Tibial artery (tissue), 4 donors: ENCODE measurements at regions not wholly inside any gene's neighbourhood (a gene's known extent, or its start where the extent isn't known, plus 50 kb on each side); places are given as distances from the start of the nearest gene placed in this dataset.
A peak's percentile ranks its signal among the peaks of the same experiment; 100 is the strongest.

Experiments
- DNase-seq, 2 donors: peaks; one replicate each; pipeline ENCODE4 v3.0.0-alpha.2; 2019
- H3K27ac ChIP-seq, 2 donors: fragments of 200-600 bp; sonication (generic) in 1 of 2; 1 replicate in 1 of 2; 2 replicates in 1 of 2; pipeline ENCODE4 v1.5.1; 2018 to 2019; ENCODE audit warnings: mild to moderate bottlenecking in 1 of 2
- H3K27me3 ChIP-seq, 2 donors: fragments of 200-600 bp; sonication (generic) in 1 of 2; one replicate each; pipeline versions ENCODE4 v1.5.1 to v1.6.0; 2016 to 2019
- H3K36me3 ChIP-seq, 3 donors: fragments of 200-600 bp; sonication (generic) in 2 of 3; one replicate each; pipeline ENCODE4 v1.5.1; 2016 to 2019; ENCODE audit warnings: mild to moderate bottlenecking in 2 of 3
- H3K4me1 ChIP-seq, 4 donors: fragments of 200-600 bp; sonication (generic) in 2 of 4; 1 replicate in 3 of 4; 2 replicates in 1 of 4; pipeline ENCODE4 v1.5.1; 2016 to 2019
- H3K4me3 ChIP-seq, 2 donors: fragments of 200-600 bp; sonication (generic) in 1 of 2; 1 replicate in 1 of 2; 2 replicates in 1 of 2; pipeline ENCODE4 v1.5.1; 2018 to 2019; ENCODE audit warnings: mild to moderate bottlenecking in 2 of 2
- H3K9me3 ChIP-seq, 3 donors: fragments of 200-600 bp; sonication (generic) in 1 of 3; one replicate each; pipeline ENCODE4 v1.5.1; 2016 to 2019
- intact Hi-C: fragments of 100-400 bp; cut with DNase I; formaldehyde crosslinking; loops from one replicate; pipeline ENCODE4 v1.15.0; 2023; ENCODE audit warnings: low total_unique reads
- TF ChIP-seq, protein P1 (sequence below), 2 experiments: fragments of 200-600 bp in 1 of 2; fragments of 450-650 bp in 1 of 2; IDR thresholded peaks; one replicate each; pipeline ENCODE4 v1.5.1; 2017 to 2019; ENCODE audit warnings: antibody characterized with exemption in 2 of 2, mild to moderate bottlenecking in 1 of 2, moderate library complexity in 1 of 2

DNA sequence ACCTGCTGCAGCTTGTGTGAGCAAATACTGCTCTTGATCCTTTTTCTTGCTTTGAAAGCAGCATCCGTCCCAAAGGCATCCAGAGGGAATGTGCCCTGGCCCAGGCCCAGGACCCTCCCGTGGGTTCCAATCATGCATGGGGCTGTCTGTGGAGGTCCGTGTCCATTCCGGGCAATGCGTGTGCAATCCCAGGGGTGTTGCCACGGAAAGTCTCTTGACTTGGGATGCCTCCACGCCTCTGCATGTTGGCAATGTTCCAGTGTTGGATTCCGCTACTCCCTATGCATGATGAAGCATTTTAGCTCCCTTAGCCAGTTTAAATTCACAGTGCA is 105.7 kb downstream of the SNRPN start:
- DNase-seq = no peak
- Histone ChIP-seq H3K36me3 (peaks cover 100% of the 10 kb centered on the region in 3 donors), H3K4me1 (no peaks in the 10 kb centered on the region), H3K4me3 (no peak overlapping the region), H3K27ac (no peak overlapping the region), H3K9me3 (peaks cover 42 to 100% (median 100%) of the 10 kb centered on the region in 3 donors), H3K27me3 (no peaks in the 10 kb centered on the region)
- TF ChIP-seq, protein P1, sequence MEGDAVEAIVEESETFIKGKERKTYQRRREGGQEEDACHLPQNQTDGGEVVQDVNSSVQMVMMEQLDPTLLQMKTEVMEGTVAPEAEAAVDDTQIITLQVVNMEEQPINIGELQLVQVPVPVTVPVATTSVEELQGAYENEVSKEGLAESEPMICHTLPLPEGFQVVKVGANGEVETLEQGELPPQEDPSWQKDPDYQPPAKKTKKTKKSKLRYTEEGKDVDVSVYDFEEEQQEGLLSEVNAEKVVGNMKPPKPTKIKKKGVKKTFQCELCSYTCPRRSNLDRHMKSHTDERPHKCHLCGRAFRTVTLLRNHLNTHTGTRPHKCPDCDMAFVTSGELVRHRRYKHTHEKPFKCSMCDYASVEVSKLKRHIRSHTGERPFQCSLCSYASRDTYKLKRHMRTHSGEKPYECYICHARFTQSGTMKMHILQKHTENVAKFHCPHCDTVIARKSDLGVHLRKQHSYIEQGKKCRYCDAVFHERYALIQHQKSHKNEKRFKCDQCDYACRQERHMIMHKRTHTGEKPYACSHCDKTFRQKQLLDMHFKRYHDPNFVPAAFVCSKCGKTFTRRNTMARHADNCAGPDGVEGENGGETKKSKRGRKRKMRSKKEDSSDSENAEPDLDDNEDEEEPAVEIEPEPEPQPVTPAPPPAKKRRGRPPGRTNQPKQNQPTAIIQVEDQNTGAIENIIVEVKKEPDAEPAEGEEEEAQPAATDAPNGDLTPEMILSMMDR (IDR thresholded peaks at IDR 0.05) = no peak
- intact Hi-C loops = no loop called here

DNA sequence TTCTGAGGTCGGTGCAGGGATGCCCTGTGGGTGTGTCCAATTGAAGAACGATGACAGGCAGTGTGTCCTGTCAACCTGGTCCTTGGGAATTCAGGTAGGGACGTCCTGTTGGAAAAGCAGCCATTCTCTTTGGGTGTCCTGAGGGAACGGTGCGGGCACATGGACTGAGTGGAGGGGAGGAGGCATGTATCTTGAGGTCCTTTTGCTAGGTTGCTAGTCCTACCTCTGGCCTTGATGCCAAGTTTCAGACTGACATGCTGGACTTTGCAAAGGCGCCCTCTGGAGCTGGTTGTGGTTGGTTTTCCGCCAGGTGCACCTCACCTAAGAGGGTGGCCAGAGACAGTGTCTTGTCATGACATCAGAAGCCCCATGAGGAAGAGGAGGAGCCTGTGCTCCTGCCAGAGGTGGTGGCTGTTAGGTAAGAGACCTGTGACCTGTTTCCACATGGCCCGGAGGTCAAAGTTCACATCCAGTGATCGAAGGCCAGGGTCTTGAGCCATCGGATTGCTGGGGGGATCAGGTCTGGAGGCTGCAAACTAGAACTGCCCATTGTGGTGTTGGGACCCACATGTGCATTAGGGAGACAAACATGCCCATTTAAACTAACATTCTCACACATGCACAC is 106.3 kb downstream of the SNRPN start:
- H3K4me1 ChIP-seq = no peaks in the 10 kb centered on the region
- peak in 1 of 2 donors; percentile 38 for DNase-seq
- peaks cover 47 to 100% (median 100%) of the 10 kb centered on the region in 3 donors for H3K9me3 ChIP-seq
- H3K27ac ChIP-seq = no peak overlapping the region
- intact Hi-C loops = no loop called here
- peaks cover 100% of the 10 kb centered on the region in 3 donors for H3K36me3 ChIP-seq
- H3K27me3 ChIP-seq = no peaks in the 10 kb centered on the region
- TF ChIP-seq, protein P1 (IDR thresholded peaks at IDR 0.05) = no peak
- no peak overlapping the region for H3K4me3 ChIP-seq

DNA sequence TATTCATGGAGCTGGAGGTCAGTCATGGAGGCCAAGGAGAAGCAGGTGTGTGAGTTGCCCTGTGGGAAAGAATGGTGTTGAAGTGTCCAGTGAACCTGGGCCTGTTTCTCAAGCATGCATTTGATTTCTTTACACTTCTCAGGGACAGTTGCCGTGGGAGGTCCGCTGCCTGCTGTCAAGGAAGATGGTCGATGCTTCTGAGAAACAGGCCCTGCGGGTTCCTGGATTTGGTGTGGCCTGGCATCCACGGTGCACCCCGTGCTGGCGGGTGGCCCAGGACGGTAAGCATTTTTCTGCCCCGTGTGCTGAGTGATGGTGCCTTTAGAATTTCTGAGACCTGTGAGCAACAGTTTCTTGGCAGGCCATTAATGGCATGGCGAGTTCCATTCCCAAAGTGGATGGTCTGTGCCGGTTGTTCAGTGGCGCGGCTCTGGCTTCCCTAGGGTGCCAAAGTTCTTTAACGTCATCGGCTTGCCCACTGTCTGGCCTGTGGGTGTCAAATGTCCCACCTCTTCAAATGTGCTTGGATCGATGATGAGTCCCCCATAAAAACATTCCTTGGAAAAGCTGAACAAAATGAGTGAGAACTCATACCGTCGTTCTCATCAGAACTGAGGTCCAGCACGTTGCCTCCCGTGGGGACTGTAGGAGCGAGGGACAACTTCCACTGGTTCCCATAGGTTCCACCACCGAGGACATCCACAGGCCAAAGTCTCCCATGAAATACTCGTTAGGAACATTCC is 107.2 kb downstream of the SNRPN start:
- no peak overlapping the region for H3K4me3 ChIP-seq
- intact Hi-C loops = no loop called here
- peak in 1 of 2 donors; percentile 50 for DNase-seq

DNA sequence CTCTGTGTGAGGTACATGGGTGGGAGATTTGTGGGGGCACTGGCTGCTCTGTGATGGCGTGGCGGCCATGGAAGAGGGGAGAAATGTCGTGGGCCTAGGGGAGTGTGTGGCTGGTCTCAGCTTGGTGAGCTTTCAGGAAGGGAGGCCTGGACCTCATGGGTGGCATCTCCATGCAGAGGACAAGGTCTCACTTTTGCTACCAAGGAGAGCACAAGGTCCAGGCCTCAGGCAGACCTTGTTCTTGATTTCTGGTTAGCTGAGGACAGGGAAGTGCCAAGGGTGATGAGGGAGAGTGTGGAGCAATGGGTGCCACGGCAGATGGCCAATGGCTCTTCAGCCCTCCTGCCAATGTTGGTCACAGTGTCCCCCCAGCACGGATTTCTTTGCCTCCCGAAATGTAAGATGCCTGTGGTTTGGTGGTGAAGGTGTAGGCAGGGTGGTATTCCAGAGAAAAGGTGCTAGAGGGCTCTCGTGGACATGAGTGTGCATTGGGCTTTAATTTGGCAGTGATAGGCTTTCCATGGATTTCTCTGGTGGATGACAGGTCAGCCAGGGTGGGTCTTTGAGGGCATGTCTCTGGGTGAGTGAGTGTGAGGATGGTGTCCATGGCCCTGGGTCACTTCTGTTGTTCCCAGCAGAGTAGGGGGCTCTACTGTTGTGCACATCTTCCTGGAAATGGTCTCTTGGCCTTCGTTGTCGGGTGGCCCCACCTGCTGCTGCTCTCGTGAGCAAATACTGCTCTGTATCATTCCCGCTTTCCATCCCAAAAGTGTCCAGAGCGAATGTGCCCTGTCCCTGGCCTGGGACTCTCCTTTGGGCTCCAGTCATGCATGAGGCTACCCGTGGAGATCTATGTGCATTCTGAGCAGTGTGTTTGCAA is 108.0 kb downstream of the SNRPN start:
- Histone ChIP-seq H3K9me3 (peaks cover 54 to 100% (median 100%) of the 10 kb centered on the region in 3 donors), H3K4me3 (no peak overlapping the region), H3K27ac (no peak overlapping the region), H3K27me3 (no peaks in the 10 kb centered on the region), H3K4me1 (no peaks in the 10 kb centered on the region), H3K36me3 (peaks cover 100% of the 10 kb centered on the region in 3 donors)
- peak in 1 of 2 donors; percentile 37 for DNase-seq
- TF ChIP-seq, protein P1 (IDR thresholded peaks at IDR 0.05) = no peak
- intact Hi-C loops = no loop called here

More for the DNA sequence above, 107.2 kb downstream of the SNRPN start:
- H3K27me3 ChIP-seq = no peaks in the 10 kb centered on the region
- no peaks in the 10 kb centered on the region for H3K4me1 ChIP-seq
- peaks cover 100% of the 10 kb centered on the region in 3 donors for H3K36me3 ChIP-seq
- peaks cover 48 to 100% (median 100%) of the 10 kb centered on the region in 3 donors for H3K9me3 ChIP-seq
- TF ChIP-seq, protein P1 (IDR thresholded peaks at IDR 0.05) = no peak
- no peak overlapping the region for H3K27ac ChIP-seq

DNA sequence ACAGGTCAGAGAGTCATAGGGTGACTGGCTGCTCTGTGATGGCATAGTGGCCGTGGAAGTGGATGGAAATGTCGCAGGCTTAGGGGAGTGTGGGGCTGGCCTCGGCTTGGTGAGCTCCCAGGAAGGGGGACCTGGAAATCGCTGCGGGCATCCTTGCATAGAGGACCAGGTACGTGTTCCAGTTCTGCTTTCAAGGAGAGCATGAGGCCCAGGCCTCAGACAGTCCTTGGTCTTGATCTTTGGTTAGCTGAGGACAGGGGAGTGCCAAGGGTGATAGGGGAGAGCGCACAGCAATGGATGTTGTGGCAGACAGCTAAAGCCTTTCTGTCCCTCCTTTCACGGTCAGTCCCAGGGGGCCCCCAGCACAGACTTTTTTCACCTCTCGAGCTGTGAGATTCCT is 110.5 kb downstream of the SNRPN start:
- Histone ChIP-seq H3K27me3 (no peaks in the 10 kb centered on the region), H3K4me1 (no peaks in the 10 kb centered on the region), H3K9me3 (peaks cover 63 to 100% (median 100%) of the 10 kb centered on the region in 3 donors), H3K4me3 (no peak overlapping the region), H3K27ac (no peak overlapping the region), H3K36me3 (peaks cover 100% of the 10 kb centered on the region in 3 donors)
- TF ChIP-seq, protein P1 (IDR thresholded peaks at IDR 0.05) = no peak
- no peak for DNase-seq
- intact Hi-C loops = no loop called here
